Prostate gland (tissue), 2 donors: ENCODE measurements at regions not wholly inside any gene's neighbourhood (a gene's known extent, or its start where the extent isn't known, plus 50 kb on each side); places are given as distances from the start of the nearest gene placed in this dataset.
A peak's percentile ranks its signal among the peaks of the same experiment; 100 is the strongest.

Experiments used
- DNase-seq: peaks from one replicate; pipeline ENCODE4 v3.0.0-alpha.2; 2019; ENCODE audit warnings: low spot score
- H3K27ac ChIP-seq, 2 donors: fragments of 200-600 bp; sonication (generic); 2 replicates each; pipeline ENCODE4 v1.5.1; 2017 to 2019
- H3K27me3 ChIP-seq: fragments of 200-600 bp; sonication (generic); replicated peaks from 2 replicates; pipeline ENCODE4 v1.5.1; 2019; ENCODE audit not compliant: insufficient read depth
- H3K36me3 ChIP-seq, 2 donors: fragments of 200-600 bp; sonication (generic); 1 replicate in 1 of 2; 2 replicates in 1 of 2; pipeline versions ENCODE4 v1.5.1 to v1.8.1; 2017 to 2019
- H3K4me1 ChIP-seq: fragments of 200-600 bp; sonication (generic); replicated peaks from 2 replicates; pipeline ENCODE4 v1.5.1; 2019
- H3K4me3 ChIP-seq, 2 donors: fragments of 200-600 bp; sonication (generic); 2 replicates each; pipeline ENCODE4 v1.5.1; 2017 to 2019
- H3K9me3 ChIP-seq: fragments of 200-600 bp; sonication (generic); 2 replicates; pipeline ENCODE4 v1.5.1; 2017
- CTCF ChIP-seq, 4 experiments: fragments of 200-600 bp in 2 of 4; fragments of 450-650 bp in 2 of 4; sonication (generic) in 2 of 4; IDR thresholded peaks; 1 replicate in 3 of 4; 2 replicates in 1 of 4; pipeline ENCODE4 v1.5.1; 2016 to 2019; ENCODE audit warnings: antibody characterized with exemption in 4 of 4, mild to moderate bottlenecking in 2 of 4, moderate library complexity in 2 of 4
- POLR2A ChIP-seq: fragments of 450-650 bp; IDR thresholded peaks from one replicate; pipeline ENCODE4 v1.6.1; 2016; ENCODE audit warnings: antibody characterized with exemption, mild to moderate bottlenecking
- POLR2AphosphoS5 ChIP-seq: sonication (generic); formaldehyde crosslinking; IDR thresholded peaks from one replicate; pipeline ENCODE4 v1.6.1; 2017; ENCODE audit warnings: antibody characterized with exemption
- WGBS: methylation state at CpG from one replicate; pipeline ENCODE4 v1.1.5; 2018; 5-methylcytosine and 5-hydroxymethylcytosine counted together
- intact Hi-C: fragments of 100-400 bp; cut with DNase I; formaldehyde crosslinking; loops from one replicate; pipeline ENCODE4 v1.14.2; 2022

- no peaks in the 10 kb centered on the region for H3K36me3 ChIP-seq
- H3K27ac ChIP-seq = no peak overlapping the region
- no peaks in the 10 kb centered on the region for H3K4me1 ChIP-seq
- H3K4me3 ChIP-seq = no peak overlapping the region
- WGBS = 16% methylated on average over 2 of the region's 2 CpGs
- intact Hi-C loops = loop anchor here (10.0 kb wide), 1 partner anchor 52 kb away; no protein-coding TSS in a partner anchor
- DNase-seq = no peak
- no peaks in the 10 kb centered on the region for H3K27me3 ChIP-seq
- TF ChIP-seq POLR2A (no peak), POLR2AphosphoS5 (peak; percentile 21)
- no peaks in the 10 kb centered on the region for H3K9me3 ChIP-seq
These were observed 282.4 kb upstream of the HSF2 start for GRCh38 chr6:122116835-122117627.

GRCh38 chr6:122118945-122119506 lies 280.4 kb upstream of the HSF2 start:
- 98% methylated on average over 1 of the region's 1 CpG for WGBS
- no peak overlapping the region for H3K4me3 ChIP-seq
- intact Hi-C loops = loop anchor here (10.0 kb wide), 1 partner anchor 54 kb away; no protein-coding TSS in a partner anchor

GRCh38 chr6:122122202-122122601 lies 277.2 kb upstream of the HSF2 start:
- no peaks in the 10 kb centered on the region for H3K9me3 ChIP-seq
- H3K4me3 ChIP-seq = no peak overlapping the region
- 41% methylated on average over 1 of the region's 1 CpG for WGBS
- no peaks in the 10 kb centered on the region for H3K36me3 ChIP-seq
- H3K4me1 ChIP-seq = no peaks in the 10 kb centered on the region
- no peaks in the 10 kb centered on the region for H3K27me3 ChIP-seq
- H3K27ac ChIP-seq = no peak overlapping the region
- intact Hi-C loops = no loop called here
- DNase-seq = no peak
- no peak for TF ChIP-seq POLR2AphosphoS5
- no peak for TF ChIP-seq POLR2A
- no peak for TF ChIP-seq CTCF (IDR thresholded peaks at IDR 0.05)

More at GRCh38 chr6:122118945-122119506, 280.4 kb upstream of the HSF2 start:
- Histone ChIP-seq H3K4me1 (no peaks in the 10 kb centered on the region), H3K27ac (no peak overlapping the region), H3K27me3 (no peaks in the 10 kb centered on the region), H3K36me3 (no peaks in the 10 kb centered on the region), H3K9me3 (no peaks in the 10 kb centered on the region)
- no peak for DNase-seq
- TF ChIP-seq POLR2AphosphoS5 = no peak

GRCh38 chr6:122122686-122123085 lies 276.8 kb upstream of the HSF2 start:
- TF ChIP-seq CTCF (IDR thresholded peaks at IDR 0.05) = no peak
- TF ChIP-seq POLR2AphosphoS5 = no peak
- no peak for TF ChIP-seq POLR2A
- Histone ChIP-seq H3K4me1 (no peaks in the 10 kb centered on the region), H3K27me3 (no peaks in the 10 kb centered on the region), H3K36me3 (no peaks in the 10 kb centered on the region), H3K9me3 (no peaks in the 10 kb centered on the region), H3K4me3 (no peak overlapping the region), H3K27ac (no peak overlapping the region)
- DNase-seq = no peak
- intact Hi-C loops = no loop called here
- WGBS = 15% methylated on average over 2 of the region's 2 CpGs

- Histone ChIP-seq H3K4me3 (no peak overlapping the region), H3K27me3 (no peaks in the 10 kb centered on the region), H3K4me1 (no peaks in the 10 kb centered on the region), H3K27ac (no peak overlapping the region), H3K9me3 (no peaks in the 10 kb centered on the region), H3K36me3 (no peaks in the 10 kb centered on the region)
- no peak for DNase-seq
- WGBS = 94% methylated on average over 3 of the region's 3 CpGs
- intact Hi-C loops = no loop called here
- no peak for TF ChIP-seq POLR2AphosphoS5
- TF ChIP-seq CTCF (IDR thresholded peaks at IDR 0.05) = no peak
- TF ChIP-seq POLR2A = no peak
These were observed 274.5 kb upstream of the HSF2 start for GRCh38 chr6:122124908-122125307.
